Testis (tissue), 2 donors: ENCODE measurements at regions not wholly inside any gene's neighbourhood (a gene's known extent, or its start where the extent isn't known, plus 50 kb on each side); places are given as distances from the start of the nearest gene placed in this dataset.

Experiments
- POLR2A ChIP-seq: fragments of 450-650 bp; IDR thresholded peaks from one replicate; pipeline ENCODE4 v1.6.1; 2017; ENCODE audit warnings: antibody characterized with exemption, mild to moderate bottlenecking, moderate library complexity
- TF ChIP-seq, protein P1 (sequence below), 3 experiments: fragments of 450-650 bp in 2 of 3; fragments of 200-600 bp in 1 of 3; sonication (generic) in 1 of 3; IDR thresholded peaks; one replicate each; pipeline ENCODE4 v1.5.1; 2016 to 2019; ENCODE audit warnings: antibody characterized with exemption in 3 of 3, mild to moderate bottlenecking in 2 of 3, moderate library complexity in 1 of 3

DNA sequence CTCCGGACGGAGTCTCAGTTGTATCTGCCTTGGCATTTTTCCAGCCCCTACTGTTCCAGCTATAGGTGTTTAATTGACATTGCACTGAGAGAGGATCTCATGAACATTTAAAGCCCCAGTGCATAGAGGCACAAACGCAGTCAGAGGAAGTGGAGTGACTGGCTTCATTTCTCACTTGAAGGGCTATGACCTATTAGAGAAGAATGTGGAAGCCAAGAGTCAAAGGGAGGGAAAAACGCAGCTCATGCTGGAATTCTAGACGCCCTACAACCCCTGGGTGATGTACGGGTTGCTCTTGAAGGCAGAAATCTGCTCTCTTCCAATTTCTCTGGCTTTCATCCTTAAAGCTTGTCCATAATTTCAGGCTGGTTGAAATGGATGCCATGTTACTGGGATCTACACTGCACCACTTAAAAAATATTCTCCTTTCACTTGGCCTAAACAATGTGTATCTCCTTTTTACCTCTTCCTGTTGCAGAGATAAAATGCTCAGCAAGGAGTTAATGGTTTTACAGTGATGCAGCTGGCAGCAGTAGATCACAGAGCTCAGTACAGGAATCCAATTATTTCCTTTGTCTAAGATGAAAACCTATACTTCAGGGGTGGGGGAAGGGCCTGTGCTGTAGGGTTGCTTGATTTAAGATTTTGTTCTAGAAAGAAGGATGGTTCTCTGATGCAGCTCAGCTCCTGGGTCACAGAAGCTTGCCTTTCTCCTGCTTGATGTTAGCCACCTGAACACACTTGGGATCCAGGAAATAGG, 61.8 kb upstream of the MAMDC2 start:
- TF ChIP-seq, protein P1, sequence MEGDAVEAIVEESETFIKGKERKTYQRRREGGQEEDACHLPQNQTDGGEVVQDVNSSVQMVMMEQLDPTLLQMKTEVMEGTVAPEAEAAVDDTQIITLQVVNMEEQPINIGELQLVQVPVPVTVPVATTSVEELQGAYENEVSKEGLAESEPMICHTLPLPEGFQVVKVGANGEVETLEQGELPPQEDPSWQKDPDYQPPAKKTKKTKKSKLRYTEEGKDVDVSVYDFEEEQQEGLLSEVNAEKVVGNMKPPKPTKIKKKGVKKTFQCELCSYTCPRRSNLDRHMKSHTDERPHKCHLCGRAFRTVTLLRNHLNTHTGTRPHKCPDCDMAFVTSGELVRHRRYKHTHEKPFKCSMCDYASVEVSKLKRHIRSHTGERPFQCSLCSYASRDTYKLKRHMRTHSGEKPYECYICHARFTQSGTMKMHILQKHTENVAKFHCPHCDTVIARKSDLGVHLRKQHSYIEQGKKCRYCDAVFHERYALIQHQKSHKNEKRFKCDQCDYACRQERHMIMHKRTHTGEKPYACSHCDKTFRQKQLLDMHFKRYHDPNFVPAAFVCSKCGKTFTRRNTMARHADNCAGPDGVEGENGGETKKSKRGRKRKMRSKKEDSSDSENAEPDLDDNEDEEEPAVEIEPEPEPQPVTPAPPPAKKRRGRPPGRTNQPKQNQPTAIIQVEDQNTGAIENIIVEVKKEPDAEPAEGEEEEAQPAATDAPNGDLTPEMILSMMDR (IDR thresholded peaks at IDR 0.05): no peak
- no peak for TF ChIP-seq POLR2A
